HG03108 (cell line): ENCODE measurements at regions not wholly inside any gene's neighbourhood (a gene's known extent, or its start where the extent isn't known, plus 50 kb on each side); places are given as distances from the start of the nearest gene placed in this dataset.
"Not testable (repeated sequence)": the region's sequence is repeated elsewhere in the genome, so short reads cannot be mapped to it uniquely, and the experiment has no call there.

Experiments used
- ATAC-seq: cut with Tn5 transposase; IDR thresholded peaks from one replicate; pipeline ENCODE4 v1.9.1; 2021; ENCODE audit warnings: moderate library complexity; ENCODE audit not compliant: unreplicated experiment

DNA sequence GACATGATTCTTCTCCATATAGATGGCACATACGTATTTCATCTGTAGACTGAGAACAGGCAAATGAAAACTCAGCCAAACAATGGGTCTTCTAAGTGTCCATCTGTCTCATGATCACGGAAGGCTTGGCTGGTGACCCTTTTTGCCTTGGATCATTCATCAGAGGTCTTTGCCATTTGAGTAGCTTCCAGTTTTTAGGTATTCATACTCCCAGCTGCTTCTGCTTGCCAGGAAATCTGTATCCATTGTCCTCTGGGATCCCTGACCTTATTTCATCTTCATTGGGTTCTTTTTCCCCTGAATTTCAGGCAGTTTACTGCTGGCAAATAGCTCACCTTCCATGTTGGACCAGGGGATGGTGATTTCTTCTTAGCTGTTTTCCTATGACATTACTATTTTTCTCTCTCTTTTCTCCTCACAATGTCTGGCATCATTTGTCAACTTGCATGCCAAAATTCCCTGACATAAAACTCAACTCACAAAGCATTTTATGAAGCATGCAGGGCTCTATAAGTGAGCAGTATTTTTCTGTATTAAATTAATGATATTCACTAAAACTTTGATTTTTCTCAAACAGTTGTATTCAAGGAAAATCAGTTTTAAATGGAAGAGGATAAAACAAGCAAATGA is 241.2 kb downstream of the DNAJB9 start:
- no peak for ATAC-seq

DNA sequence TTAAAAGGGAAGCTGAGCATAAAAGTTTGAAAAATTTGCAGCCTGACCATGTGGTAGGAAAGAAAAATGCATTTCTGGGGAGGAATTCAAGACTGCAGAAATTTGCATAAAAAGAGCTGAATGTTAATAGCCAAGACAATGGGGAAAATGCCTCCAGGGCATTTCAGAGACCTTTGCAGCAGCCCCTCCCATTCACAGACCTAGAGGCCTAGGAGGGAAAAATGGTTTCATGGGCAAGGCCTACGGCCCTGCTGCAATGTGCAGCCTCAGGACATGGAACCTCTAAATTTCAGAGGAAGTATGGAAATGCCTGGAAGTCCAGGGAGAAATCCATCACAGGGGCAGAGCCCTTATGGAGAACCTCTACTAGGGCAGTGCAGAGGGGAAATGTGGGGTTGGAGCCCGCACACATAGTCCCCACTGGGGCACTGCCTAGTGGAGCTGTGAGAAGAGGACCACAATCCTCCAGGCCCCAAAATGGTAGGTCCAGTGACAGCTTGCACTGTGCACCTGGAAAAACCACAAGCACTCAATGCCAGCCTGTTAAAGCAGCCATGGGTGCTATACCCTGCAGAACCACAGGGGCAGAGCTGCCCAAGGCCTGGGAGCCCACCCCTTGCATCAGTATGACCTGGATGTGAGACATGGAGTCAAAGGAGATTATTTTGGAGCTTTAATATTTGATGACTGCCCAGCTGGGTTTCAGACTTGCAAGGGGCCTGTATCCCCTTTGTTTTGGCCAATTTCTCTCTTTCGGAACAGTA is 243.8 kb downstream of the DNAJB9 start:
- no peak for ATAC-seq

DNA sequence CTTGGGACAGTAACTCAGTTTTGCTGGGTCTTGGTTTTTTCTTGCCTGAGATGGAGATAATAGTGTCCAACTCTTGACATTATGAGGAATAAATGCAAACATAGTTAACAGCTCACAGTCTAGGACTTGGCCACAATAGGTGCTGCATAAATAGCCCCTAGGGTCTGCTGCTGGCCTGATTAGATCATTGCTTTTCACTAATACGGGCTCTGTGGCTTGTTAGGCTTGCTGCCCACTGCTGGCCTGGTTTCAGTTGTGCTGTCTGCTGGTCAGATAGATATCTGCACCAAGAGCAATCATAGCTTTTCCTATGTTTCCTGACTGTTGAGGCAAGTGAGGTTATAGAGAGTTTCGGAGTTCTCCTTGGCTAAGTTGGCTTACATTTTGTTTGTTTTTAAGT is 246.1 kb downstream of the DNAJB9 start:
- ATAC-seq = no peak

DNA sequence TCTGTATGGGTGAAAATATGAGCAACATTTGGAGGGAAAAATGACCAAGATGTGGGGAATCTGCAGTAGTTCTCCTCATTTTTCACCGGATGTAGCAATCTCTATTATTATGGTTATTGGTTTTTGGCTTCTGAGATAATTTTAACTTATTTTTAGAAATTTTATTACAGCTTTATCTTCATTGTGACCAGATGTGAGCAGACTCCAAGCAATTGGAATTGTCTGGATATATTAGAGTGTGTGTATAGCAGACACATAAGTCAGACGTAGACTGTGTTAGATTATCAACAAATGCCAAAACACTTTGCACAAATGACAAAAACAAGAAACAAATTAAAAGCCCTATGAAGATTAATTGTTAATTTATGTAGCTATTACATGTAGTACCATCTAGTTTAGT is 249.1 kb downstream of the DNAJB9 start:
- ATAC-seq = no peak

DNA sequence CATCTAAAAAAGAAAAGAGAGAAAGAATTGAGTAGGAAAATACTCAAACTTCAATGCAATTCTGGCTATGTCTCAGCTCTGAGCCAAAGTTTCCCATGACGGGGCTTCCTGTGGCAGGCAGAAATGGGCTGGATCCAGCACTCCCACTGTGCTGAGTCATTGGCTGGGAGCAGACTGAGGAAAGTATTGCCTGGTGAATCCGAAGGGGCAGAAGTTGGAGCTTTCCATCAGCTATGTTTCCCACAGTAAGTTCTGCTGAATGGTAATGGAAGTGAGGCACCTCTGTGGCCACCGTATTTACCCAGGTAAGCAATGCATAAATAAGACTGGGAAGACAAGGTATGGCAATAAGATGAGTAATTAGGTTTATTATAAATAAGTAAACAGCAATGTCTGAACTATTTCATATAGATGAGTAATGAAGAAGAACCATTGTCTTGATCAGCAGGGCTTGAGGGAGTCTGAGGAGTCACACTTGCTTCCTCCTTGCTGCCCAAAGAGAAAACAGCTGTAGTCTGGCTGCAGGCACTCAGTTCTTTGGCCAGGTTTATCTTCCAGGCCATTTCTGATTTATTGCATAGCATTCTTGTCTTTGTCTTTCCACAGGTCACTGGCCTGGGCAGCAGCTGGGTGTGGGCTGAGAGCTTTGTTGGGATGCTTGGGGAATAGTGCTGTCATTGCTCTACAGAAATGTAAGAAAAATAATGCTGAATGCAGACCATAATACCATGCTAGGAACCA is 255.3 kb downstream of the DNAJB9 start:
- ATAC-seq = no peak

DNA sequence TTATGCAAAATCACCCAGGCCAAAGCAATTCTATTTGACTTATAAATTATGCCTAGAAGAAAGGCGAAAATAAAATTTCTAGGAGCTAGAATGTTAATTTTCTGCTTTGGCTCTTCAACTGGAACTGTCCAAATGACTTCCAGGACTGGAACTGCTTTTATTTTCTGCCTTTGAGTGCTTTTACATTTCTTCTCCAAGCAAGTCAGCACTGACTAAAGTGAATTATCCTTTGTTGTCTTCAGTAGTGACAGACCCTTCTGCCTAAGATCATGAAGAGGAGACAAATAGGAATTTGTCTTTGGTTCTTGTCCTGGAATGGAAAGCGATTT is 255.9 kb downstream of the DNAJB9 start:
- no peak for ATAC-seq

DNA sequence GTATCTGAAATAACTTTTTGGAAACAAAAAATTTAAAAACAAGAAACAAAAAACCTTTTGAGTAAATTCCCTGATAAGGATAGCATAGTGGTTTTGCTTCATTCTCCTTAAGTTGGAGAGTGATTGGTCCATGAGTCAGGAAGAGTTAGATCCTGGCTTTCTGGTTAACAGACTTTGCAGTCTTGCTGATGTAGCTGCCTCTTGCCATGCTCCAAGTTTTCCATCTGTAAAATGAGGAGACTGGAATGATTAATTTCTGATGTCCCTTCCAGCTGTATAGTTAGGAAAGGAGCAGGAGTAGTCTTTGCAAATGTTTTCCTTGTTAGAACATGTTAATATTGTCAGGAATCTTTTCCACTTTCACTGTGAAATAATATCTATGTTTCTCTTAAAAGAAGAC is 266.6 kb downstream of the DNAJB9 start:
- ATAC-seq = no peak

DNA sequence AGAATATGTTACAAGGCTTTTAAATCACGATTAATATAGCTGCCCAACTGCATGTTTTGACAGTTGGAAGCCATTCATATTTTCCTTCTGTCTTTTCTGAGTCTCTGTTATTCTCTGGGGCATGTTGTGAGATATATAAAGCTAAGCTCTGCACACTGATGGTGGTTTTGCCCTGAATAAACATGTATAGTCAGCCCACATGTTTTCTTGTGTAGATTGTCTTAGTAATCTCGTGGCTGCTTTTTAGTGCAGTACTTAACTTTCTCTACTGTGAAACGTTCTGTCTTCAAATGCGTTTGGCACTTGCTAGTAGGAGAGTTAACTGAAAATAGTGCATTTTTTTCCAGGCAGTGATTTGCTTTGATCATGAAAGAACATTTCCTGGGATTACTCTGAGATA is 268.5 kb downstream of the DNAJB9 start:
- ATAC-seq = no peak

DNA sequence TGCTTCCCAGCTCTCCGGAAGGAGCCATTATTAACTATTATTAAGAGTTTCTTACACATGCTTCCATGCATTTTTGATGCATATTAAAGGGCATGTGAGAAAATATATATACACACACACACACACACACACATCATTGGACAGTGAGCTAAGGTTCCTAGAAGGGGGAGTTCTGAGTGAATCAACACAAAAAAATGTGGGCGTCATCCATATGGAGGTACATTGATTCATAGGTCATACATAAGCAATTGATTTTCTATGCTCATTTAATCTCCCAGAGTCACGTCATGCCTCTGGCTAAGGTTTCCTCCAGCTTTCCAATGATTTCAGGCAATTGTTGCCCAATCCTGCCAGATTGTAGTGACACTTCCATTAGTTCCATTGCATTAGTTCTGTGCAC is 269.4 kb downstream of the DNAJB9 start:
- no peak for ATAC-seq

DNA sequence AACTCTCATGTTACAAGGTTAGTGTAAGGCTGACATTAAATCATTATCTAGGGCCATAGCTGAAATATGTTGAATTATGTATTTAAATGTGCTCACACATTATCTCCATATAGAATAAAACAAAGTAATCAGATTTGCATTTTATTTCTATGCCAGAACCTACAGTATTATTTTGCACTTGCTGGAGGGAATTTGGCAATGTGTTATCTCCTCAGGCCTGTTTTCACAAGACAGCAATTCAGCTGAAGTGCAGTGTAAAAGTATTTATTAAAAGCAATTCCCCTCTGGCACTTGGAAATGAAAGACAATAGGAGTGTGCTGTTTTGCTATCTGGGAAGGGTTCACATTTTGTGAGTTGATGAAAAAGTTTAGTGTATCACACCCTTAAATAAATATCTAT is 276.3 kb downstream of the DNAJB9 start:
- ATAC-seq = no peak

DNA sequence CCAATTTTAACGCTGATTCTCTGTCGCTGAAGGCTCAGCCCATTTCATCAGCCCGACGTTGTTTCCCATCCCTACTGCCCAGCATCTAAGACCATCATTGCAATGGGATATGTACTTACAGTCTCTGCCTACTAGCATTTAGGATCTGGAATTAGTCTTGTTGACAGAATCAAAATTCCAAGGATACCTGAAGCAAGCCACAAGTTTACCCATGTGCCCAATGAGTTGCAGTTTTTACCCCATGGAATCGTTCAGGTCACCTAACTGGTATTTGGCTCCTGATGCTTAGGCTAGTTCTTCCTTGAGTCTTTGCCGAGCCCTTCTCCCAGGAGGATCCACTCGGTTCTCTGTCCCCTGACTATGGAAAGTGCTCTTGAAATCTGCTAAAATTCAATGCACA is 276.8 kb downstream of the DNAJB9 start:
- ATAC-seq = no peak

DNA sequence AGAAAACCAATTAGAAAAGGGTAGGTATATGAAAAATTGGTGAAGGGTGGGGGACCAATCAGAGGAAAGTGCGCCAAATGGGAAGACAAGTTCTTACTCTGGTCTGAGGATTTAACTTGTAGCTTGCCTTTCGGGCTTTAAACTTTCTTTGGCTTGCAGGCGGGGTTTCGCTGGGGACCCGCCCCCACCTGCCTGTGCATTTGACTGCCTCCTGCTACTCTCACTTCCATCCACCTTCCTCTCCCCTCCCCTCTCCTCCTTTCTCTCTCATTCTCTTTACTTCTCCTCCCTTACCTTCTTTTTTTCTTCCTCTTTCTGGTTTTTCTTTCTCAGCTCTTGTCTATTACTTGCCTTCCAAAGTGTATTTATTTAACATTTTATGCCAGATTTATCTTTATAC is 278.8 kb downstream of the DNAJB9 start:
- ATAC-seq = no peak

DNA sequence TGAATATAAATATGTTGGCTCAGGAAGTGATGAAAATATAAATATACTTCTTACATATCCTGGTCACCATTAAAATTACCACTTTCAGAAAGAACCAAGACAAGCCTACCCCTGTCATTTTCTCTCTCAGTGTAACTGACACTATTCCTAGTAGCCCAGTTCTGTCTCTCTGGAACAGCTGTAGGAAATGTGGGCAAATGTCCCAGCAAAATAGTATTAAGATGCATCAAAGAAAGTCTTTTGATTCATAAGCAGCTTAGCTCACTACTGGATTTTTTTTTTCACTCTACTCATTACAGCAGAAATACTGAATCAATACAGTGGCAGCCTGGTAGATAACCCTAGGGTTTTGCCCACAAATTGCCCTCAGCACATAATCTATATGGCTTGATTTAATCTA is 290.9 kb downstream of the DNAJB9 start:
- no peak for ATAC-seq

DNA sequence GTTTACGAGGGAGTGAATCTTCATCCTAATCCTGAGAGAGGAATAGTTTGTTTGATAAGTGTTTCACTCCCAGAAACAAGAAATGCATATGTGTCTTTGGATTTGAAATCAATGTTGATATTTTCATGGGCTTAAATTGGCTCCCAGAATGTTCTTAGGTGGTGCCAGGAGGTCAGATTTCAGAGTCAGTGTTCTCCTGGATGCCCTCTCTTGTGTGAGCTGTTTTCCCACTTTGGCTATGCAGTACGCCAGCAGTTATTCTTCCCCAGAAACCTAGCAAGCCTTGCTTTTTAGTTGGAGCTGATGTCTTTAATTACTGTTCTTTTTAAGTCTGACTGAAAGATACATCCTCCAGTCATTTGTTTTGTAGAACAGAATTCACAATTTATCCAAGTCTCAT is 291.4 kb downstream of the DNAJB9 start:
- ATAC-seq = no peak

DNA sequence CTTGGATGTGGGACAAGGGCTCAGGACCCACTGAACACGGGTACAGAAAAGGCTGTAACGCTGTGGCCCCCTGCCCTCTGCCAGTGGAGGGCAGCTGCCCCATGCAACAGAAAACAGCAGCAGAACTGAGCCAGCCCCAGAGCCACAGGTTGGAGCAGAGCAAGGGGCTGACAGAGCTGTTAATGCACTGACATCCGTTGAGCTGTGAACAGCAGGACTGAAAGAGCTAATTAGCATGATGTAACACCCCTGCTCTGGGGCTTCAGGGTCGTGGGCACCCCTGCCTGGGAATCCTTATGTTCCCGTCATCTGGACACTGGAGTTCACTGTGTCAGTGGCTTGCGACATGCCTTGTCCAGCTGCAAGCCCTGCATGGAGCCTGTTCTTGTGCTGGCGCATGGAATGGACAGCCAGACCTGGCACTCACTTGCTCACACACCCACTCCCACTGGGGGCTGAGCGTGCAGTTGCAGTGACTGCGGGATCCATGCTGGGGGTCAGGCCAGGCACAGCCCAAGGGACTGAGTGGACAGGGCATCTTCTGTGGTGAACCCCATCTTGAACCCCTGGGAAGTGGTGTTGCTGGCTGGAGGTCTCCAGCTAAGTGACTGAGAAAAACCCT is 293.7 kb downstream of the DNAJB9 start:
- no peak for ATAC-seq

DNA sequence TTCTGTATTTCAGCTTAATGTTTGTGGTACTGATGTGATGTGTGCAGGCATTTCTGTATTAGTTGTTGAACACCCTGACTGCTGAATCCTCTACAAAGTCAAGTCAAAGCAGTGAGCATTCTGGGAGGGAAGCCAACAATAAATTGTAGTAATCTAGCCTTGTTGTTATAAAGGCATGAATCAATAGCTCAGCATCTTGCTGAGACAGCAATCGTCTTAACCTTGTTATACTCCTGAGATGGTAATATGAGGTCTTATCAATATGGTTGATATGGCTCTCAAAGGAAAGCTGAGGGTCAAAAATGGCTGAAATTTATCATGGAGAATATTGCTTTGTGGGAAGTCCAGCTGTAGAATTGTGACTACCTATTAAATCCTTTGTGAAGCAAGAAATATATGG is 299.4 kb downstream of the DNAJB9 start:
- ATAC-seq = no peak

DNA sequence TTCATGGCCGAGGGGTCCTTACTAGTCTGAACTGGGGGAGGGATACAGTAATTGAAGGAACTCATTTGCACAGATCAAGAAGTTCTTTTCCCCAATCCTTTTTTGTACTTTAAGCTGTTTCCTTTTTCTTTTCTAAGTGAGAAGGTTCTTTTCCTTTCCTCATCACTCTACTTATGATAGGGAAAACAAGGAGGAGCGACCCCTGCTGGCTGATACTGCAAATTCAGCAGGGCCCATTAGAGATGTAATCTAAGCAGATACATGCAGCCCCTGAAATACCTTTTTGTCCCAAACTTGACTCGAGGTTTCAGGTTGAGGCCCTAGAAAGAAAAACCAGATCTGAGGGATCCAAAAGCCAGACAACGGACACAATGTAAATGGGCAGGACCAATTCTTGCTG is 305.5 kb downstream of the DNAJB9 start:
- ATAC-seq = no peak

DNA sequence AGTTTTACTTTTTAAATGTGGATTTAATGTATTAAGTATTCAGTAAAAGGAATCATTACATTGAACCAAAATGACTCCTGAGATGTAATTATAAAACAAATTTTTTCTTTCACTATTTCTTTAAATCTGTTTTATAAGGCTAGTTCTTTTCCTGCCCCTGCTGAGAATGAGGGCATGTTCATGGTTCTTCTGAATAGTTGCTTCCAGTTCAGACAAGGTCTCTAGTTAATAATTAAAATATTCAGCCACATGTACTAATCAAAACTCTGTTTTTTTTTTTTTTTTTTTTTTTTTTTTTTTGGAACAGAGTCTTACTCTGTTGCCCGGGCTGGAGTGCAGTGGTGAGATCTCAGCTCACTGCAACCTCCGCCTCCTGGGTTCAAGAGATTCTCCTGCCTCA is 321.2 kb downstream of the DNAJB9 start:
- no peak for ATAC-seq

DNA sequence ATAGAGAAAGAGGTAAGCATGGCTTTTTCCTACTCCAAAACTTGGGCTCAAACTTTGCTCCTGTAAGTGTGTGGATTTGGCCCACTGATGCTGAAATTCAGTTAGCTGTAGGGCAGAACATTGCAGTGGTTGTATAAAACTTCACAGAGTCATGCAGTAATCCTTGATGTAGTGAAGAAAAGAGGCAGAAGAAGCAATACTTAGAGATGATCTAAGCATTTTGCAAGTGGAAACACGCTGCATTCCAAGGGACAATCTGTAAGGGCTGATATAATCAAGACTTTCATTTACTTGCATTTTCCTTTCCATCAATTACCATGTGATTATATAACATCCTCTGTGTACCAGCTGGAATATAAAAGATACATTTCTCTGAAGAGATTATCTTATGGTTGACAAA is 338.8 kb downstream of the DNAJB9 start:
- ATAC-seq = no peak

DNA sequence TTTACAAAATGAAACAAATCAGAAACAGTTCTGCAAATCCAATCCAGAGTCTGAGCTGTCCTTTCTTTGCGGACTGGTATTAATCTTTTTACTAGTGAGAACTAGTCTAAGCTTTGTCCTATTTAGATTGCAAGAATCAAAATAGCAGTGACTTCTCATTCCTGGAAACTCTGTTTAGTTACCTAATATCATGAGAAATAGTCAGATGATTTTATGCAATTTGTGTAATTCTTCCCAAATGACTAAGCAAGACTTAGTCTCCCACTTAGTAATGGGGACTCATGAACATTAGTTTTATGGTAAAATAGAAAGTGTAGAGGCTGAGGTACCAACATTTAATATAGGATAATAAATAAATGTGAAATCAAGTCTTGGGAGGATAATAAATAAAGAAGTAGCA is 341.3 kb downstream of the DNAJB9 start:
- ATAC-seq = no peak

DNA sequence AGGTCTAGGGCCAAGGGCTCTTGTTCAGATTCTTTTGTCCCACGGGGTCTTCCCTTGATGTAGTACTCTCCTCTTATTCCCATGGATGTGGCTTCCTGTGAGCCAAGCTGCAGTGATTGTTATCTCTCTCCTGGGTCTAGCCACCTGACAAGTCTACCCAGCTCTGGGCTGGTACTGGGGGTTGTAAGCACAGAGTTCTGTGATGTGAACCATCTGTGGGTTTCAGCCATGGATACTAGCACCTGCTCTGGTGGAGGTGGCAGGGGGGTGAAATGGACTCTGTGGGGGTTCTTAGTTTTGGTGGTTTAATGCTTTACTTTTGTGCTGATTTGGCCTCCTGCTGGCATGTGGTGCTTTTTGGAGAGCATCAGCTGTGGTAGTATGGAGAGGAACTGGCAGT is 350.8 kb downstream of the DNAJB9 start:
- ATAC-seq = no peak

DNA sequence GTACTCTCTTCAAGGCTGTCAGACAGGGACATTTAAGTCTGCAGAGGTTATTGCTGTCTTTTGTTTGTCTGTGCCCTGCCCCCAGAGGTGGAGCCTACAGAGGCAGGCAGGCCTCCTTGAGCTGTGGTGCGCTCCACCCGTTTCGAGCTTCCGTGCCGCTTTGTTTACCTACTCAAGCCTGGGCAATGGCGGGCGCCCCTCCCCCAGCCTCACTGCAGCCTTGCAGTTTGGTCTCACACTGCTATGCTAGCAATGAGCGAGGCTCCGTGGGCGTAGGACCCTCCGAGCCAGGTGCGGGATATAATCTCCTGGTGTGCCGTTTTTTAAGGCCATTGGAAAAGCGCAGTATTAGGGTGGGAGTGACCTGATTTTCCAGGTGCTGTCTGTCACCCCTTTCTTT is 373.4 kb downstream of the DNAJB9 start:
- ATAC-seq = not testable (repeated sequence)
